ENCODE measurements at regions not wholly inside any gene's neighbourhood (a gene's known extent, or its start where the extent isn't known, plus 50 kb on each side); places are given as distances from the start of the nearest gene placed in this dataset.

DNA sequence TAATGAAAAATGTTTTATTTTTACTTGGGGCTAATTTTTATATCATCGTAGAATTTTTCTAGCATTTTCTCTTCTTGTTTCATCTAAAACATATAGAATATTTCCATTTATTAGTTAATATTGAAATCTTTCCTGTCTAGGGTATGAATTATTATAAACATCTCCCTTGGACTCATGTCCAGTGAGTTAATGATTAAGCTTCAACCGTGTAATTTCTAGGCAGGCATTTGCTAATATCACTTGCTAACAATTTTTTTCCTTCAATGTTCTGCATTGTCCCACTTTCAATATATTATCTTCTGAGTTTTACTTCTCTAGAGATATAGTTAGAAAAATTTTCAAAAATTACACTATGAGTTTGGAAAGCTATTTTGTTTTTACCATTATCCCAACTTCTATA, 1371.6 kb upstream of the EPHA6 start:
- no CpG with 5 or more reads among the region's 2 CpGs for WGBS (ENCODE audit: insufficient coverage)
- H3K4me1 Mint-ChIP-seq: no peaks in the 10 kb centered on the region

DNA sequence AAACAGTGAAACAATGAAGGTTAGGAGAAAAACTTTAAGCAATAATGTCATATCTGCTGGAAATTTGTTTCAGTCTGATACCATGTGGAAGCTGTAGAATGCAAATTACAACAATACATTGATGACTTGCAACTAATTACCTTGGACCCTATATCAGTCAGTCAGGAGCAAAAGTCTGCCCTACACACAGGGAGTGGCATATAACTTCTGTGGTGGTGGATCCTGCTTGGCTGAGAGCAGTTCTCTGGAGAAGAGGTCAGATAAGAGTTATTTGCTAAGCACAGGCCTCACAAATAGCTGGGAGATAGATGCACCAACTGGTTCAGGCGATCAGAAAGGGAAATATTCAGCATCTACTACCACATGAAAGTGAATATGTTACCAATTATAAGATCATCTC, 1364.6 kb upstream of the EPHA6 start:
- peaks cover 0 to 7% of the 10 kb centered on the region in 2 donors for H3K9me3 ChIP-seq (replicated peaks in 1 of 2; ENCODE audit: control insufficient read depth in 1 of 2, insufficient read depth in 1 of 2, low read length in 2 of 2)
- no peak for DNase-seq
- no peak overlapping the region for H3K4me3 Mint-ChIP-seq
- H3K4me2 ChIP-seq (replicated peaks; ENCODE audit: extremely low read depth, low read length, poor library complexity, severe bottlenecking): no peak overlapping the region
- no peak overlapping the region for H3K9ac ChIP-seq (ENCODE audit: insufficient read depth, low read length, poor library complexity, severe bottlenecking)
- no peak overlapping the region for H2AFZ ChIP-seq (ENCODE audit: insufficient read depth, low read depth, low read length, poor library complexity, severe bottlenecking)
- no peak overlapping the region for H3K27ac ChIP-seq (ENCODE audit: low read depth in 1 of 2, low read length in 2 of 2)
- intact Hi-C loops (cut with micrococcal nuclease): no loop called here
- no peaks in the 10 kb centered on the region for H3K27me3 Mint-ChIP-seq (ENCODE audit: low read depth in 3 of 3)
- H3K9me3 Mint-ChIP-seq: peaks cover 0 to 6% (median 0%) of the 10 kb centered on the region in 7 donors
- no peaks in the 10 kb centered on the region for H3K36me3 ChIP-seq (replicated peaks in 1 of 2; ENCODE audit: control insufficient read depth in 1 of 2, insufficient read depth in 2 of 2, low read length in 2 of 2)
- H3K27ac Mint-ChIP-seq: no peak overlapping the region
- TF ChIP-seq, protein P1, sequence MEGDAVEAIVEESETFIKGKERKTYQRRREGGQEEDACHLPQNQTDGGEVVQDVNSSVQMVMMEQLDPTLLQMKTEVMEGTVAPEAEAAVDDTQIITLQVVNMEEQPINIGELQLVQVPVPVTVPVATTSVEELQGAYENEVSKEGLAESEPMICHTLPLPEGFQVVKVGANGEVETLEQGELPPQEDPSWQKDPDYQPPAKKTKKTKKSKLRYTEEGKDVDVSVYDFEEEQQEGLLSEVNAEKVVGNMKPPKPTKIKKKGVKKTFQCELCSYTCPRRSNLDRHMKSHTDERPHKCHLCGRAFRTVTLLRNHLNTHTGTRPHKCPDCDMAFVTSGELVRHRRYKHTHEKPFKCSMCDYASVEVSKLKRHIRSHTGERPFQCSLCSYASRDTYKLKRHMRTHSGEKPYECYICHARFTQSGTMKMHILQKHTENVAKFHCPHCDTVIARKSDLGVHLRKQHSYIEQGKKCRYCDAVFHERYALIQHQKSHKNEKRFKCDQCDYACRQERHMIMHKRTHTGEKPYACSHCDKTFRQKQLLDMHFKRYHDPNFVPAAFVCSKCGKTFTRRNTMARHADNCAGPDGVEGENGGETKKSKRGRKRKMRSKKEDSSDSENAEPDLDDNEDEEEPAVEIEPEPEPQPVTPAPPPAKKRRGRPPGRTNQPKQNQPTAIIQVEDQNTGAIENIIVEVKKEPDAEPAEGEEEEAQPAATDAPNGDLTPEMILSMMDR (IDR thresholded peaks at IDR 0.05): no peak
- no peak overlapping the region for H3K4me3 ChIP-seq (replicated peaks in 1 of 3; ENCODE audit: low read depth in 2 of 3, low read length in 3 of 3)
- no peaks in the 10 kb centered on the region for H3K4me1 Mint-ChIP-seq
- H4K20me1 ChIP-seq (ENCODE audit: insufficient read depth, low read length): no peaks in the 10 kb centered on the region
- no peaks in the 10 kb centered on the region for H3K79me2 ChIP-seq (ENCODE audit: insufficient read depth, low read length)
- H3K4me1 ChIP-seq (ENCODE audit: control insufficient read depth in 1 of 2, insufficient read depth in 2 of 2, low read length in 2 of 2): no peaks in the 10 kb centered on the region
- no peaks in the 10 kb centered on the region for H3K27me3 ChIP-seq (ENCODE audit: control insufficient read depth in 2 of 2, insufficient read depth in 2 of 2, low read length in 2 of 2)
- no CpG with 5 or more reads among the region's 1 CpG for WGBS (ENCODE audit: insufficient coverage)
- no peaks in the 10 kb centered on the region for H3K36me3 Mint-ChIP-seq

More for the DNA sequence above, 1371.6 kb upstream of the EPHA6 start:
- Histone ChIP-seq H3K79me2 (ENCODE audit: insufficient read depth, low read length) (no peaks in the 10 kb centered on the region), H3K9ac (ENCODE audit: insufficient read depth, low read length, poor library complexity, severe bottlenecking) (no peak overlapping the region), H3K4me1 (ENCODE audit: control insufficient read depth in 1 of 2, insufficient read depth in 2 of 2, low read length in 2 of 2) (no peaks in the 10 kb centered on the region), H3K27ac (ENCODE audit: low read depth in 1 of 2, low read length in 2 of 2) (no peak overlapping the region), H3K4me2 (replicated peaks; ENCODE audit: extremely low read depth, low read length, poor library complexity, severe bottlenecking) (no peak overlapping the region), H3K27me3 (ENCODE audit: control insufficient read depth in 2 of 2, insufficient read depth in 2 of 2, low read length in 2 of 2) (no peaks in the 10 kb centered on the region), H3K4me3 (replicated peaks in 1 of 3; ENCODE audit: low read depth in 2 of 3, low read length in 3 of 3) (no peak overlapping the region), H4K20me1 (ENCODE audit: insufficient read depth, low read length) (no peaks in the 10 kb centered on the region), H2AFZ (ENCODE audit: insufficient read depth, low read depth, low read length, poor library complexity, severe bottlenecking) (no peak overlapping the region), H3K9me3 (replicated peaks in 1 of 2; ENCODE audit: control insufficient read depth in 1 of 2, insufficient read depth in 1 of 2, low read length in 2 of 2) (no peaks in the 10 kb centered on the region), H3K36me3 (replicated peaks in 1 of 2; ENCODE audit: control insufficient read depth in 1 of 2, insufficient read depth in 2 of 2, low read length in 2 of 2) (no peaks in the 10 kb centered on the region)
- DNase-seq: no peak
- no peaks in the 10 kb centered on the region for H3K36me3 Mint-ChIP-seq
- H3K4me3 Mint-ChIP-seq: no peak overlapping the region
- TF ChIP-seq, protein P1 (IDR thresholded peaks at IDR 0.05): no peak
- H3K9me3 Mint-ChIP-seq: peaks cover 0 to 3% (median 0%) of the 10 kb centered on the region in 7 donors
- intact Hi-C loops (cut with micrococcal nuclease): no loop called here
- H3K27me3 Mint-ChIP-seq (ENCODE audit: low read depth in 3 of 3): no peaks in the 10 kb centered on the region
- no peak overlapping the region for H3K27ac Mint-ChIP-seq

Data from CD14-positive monocyte (primary cell).